ENCODE measurements at regions not wholly inside any gene's neighbourhood (a gene's known extent, or its start where the extent isn't known, plus 50 kb on each side); places are given as distances from the start of the nearest gene placed in this dataset.

- no peak for TF ChIP-seq EZH2phosphoT487 (IDR thresholded peaks at IDR 0.05; ENCODE audit: insufficient read depth, low read depth)
- TF ChIP-seq EZH2 (IDR thresholded peaks at IDR 0.05; ENCODE audit: insufficient read depth, poor library complexity, severe bottlenecking) = no peak
Measured at GRCh38 chr18:2459886-2460285, 111.4 kb downstream of the METTL4 start.
